SK-N-SH (cell line): ENCODE measurements at regions not wholly inside any gene's neighbourhood (a gene's known extent, or its start where the extent isn't known, plus 50 kb on each side); places are given as distances from the start of the nearest gene placed in this dataset.

Experiments used
- CHD2 ChIP-seq: fragments of 150-350 bp; IDR thresholded peaks from 2 replicates; pipeline ENCODE4 v1.6.1; 2018; ENCODE audit warnings: low read length; ENCODE audit not compliant: partially characterized antibody
- EP300 ChIP-seq, 2 experiments: IDR thresholded peaks; 2 replicates each; pipeline versions ENCODE4 v1.4.0 to v1.6.1; 2012; ENCODE audit warnings: borderline replicate concordance in 1 of 2, low read depth in 1 of 2, low read length in 1 of 2
- FOXJ3 ChIP-seq: sonication (generic); formaldehyde crosslinking; IDR thresholded peaks from 2 replicates; pipeline ENCODE4 v1.5.1; 2020; ENCODE audit warnings: mild to moderate bottlenecking, missing genetic modification reagents
- POLR2AphosphoS5 ChIP-seq: IDR thresholded peaks from 2 replicates; pipeline ENCODE4 v1.6.1; 2012; ENCODE audit warnings: low read depth, low read length
- RFX5 ChIP-seq: IDR thresholded peaks from 2 replicates; pipeline ENCODE4 v1.6.1; 2012; ENCODE audit warnings: mild to moderate bottlenecking, improper control_type of control experiment, low read length
- TEAD4 ChIP-seq: IDR thresholded peaks from 2 replicates; pipeline ENCODE4 v1.4.0; 2012; ENCODE audit warnings: mild to moderate bottlenecking, borderline replicate concordance; ENCODE audit not compliant: insufficient read depth
- USF2 ChIP-seq: fragments of 150-350 bp; IDR thresholded peaks from 2 replicates; pipeline ENCODE4 v1.6.1; 2017; ENCODE audit warnings: antibody characterized with exemption, low read length, low read depth, borderline replicate concordance
- TF ChIP-seq, protein P1 (sequence below): fragments of 200-600 bp; sonication (generic); IDR thresholded peaks from 2 replicates; pipeline ENCODE4 v1.6.1; 2017; ENCODE audit warnings: antibody characterized with exemption, mild to moderate bottlenecking, moderate library complexity
- TF ChIP-seq, protein P2 (sequence below): IDR thresholded peaks from 2 replicates; pipeline ENCODE4 v1.4.0; 2012; ENCODE audit warnings: low read depth, borderline replicate concordance
- TF ChIP-seq, protein P3 (sequence below): IDR thresholded peaks from 2 replicates; pipeline ENCODE4 v1.6.1; 2012; ENCODE audit warnings: mild to moderate bottlenecking, low read depth, low read length, moderate library complexity

DNA sequence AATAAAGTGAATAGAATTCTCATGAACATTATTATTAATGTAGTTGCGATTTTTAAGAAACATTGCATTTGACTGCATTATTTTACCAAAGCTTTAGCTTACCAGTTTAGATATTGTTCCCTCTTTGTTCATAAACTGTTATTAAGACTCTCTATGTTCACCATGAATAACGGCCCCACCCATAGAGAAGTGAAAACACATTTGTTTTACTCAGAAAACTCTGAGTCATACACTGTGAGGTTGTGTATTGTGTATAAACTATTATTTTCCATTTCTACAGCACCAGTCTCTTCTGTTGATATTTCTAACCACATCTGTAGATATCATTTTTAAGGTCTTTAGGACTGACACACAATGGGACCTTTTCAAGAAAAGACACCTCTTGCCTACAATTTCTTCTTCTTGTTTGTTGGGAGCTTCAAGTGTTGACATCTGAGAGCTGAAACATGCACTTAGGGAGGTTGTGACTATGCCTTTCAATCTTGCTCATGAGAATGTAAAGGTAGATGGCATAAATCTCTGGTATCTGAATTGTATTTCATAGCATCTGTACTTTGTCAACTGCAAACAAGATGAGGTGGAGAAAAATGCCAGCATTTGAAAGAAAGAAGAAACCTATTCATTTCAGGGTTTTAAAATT, 252.9 kb upstream of the CDH8 start:
- no peak for TF ChIP-seq CHD2
- no peak for TF ChIP-seq POLR2AphosphoS5
- TF ChIP-seq, protein P1, sequence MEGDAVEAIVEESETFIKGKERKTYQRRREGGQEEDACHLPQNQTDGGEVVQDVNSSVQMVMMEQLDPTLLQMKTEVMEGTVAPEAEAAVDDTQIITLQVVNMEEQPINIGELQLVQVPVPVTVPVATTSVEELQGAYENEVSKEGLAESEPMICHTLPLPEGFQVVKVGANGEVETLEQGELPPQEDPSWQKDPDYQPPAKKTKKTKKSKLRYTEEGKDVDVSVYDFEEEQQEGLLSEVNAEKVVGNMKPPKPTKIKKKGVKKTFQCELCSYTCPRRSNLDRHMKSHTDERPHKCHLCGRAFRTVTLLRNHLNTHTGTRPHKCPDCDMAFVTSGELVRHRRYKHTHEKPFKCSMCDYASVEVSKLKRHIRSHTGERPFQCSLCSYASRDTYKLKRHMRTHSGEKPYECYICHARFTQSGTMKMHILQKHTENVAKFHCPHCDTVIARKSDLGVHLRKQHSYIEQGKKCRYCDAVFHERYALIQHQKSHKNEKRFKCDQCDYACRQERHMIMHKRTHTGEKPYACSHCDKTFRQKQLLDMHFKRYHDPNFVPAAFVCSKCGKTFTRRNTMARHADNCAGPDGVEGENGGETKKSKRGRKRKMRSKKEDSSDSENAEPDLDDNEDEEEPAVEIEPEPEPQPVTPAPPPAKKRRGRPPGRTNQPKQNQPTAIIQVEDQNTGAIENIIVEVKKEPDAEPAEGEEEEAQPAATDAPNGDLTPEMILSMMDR: no peak
- no peak for TF ChIP-seq TEAD4
- TF ChIP-seq, protein P2, sequence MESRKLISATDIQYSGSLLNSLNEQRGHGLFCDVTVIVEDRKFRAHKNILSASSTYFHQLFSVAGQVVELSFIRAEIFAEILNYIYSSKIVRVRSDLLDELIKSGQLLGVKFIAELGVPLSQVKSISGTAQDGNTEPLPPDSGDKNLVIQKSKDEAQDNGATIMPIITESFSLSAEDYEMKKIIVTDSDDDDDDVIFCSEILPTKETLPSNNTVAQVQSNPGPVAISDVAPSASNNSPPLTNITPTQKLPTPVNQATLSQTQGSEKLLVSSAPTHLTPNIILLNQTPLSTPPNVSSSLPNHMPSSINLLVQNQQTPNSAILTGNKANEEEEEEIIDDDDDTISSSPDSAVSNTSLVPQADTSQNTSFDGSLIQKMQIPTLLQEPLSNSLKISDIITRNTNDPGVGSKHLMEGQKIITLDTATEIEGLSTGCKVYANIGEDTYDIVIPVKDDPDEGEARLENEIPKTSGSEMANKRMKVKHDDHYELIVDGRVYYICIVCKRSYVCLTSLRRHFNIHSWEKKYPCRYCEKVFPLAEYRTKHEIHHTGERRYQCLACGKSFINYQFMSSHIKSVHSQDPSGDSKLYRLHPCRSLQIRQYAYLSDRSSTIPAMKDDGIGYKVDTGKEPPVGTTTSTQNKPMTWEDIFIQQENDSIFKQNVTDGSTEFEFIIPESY: no peak
- TF ChIP-seq USF2: no peak
- TF ChIP-seq FOXJ3: no peak
- no peak for TF ChIP-seq EP300 (IDR thresholded peaks at IDR 0.05; ENCODE audit: borderline replicate concordance in 1 of 2, low read depth in 1 of 2, low read length in 1 of 2)
- TF ChIP-seq RFX5: no peak
- TF ChIP-seq, protein P3, sequence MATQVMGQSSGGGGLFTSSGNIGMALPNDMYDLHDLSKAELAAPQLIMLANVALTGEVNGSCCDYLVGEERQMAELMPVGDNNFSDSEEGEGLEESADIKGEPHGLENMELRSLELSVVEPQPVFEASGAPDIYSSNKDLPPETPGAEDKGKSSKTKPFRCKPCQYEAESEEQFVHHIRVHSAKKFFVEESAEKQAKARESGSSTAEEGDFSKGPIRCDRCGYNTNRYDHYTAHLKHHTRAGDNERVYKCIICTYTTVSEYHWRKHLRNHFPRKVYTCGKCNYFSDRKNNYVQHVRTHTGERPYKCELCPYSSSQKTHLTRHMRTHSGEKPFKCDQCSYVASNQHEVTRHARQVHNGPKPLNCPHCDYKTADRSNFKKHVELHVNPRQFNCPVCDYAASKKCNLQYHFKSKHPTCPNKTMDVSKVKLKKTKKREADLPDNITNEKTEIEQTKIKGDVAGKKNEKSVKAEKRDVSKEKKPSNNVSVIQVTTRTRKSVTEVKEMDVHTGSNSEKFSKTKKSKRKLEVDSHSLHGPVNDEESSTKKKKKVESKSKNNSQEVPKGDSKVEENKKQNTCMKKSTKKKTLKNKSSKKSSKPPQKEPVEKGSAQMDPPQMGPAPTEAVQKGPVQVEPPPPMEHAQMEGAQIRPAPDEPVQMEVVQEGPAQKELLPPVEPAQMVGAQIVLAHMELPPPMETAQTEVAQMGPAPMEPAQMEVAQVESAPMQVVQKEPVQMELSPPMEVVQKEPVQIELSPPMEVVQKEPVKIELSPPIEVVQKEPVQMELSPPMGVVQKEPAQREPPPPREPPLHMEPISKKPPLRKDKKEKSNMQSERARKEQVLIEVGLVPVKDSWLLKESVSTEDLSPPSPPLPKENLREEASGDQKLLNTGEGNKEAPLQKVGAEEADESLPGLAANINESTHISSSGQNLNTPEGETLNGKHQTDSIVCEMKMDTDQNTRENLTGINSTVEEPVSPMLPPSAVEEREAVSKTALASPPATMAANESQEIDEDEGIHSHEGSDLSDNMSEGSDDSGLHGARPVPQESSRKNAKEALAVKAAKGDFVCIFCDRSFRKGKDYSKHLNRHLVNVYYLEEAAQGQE: no peak
